ENCODE measurements at regions not wholly inside any gene's neighbourhood (a gene's known extent, or its start where the extent isn't known, plus 50 kb on each side); places are given as distances from the start of the nearest gene placed in this dataset.

DNA sequence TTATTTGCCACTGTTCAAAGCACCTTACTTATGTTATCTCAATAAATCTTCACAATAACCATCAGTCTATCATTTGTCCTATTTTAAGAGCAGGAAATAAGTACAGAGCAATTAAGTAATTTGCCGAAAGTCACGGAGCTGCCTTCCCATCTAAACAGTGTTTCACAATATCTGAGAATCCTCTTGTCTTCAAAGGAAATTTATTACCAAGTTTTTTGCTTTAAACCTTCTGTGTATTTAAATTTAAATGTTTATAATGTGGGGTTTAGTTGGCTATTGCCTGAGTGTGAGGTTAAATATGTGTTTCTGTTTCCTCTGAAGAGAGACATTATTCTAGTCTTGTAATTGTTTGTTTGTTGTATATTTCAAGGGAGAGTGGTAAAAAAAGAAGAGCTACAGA lies 633.1 kb downstream of the EFNB2 start:
- TF ChIP-seq, protein P1, sequence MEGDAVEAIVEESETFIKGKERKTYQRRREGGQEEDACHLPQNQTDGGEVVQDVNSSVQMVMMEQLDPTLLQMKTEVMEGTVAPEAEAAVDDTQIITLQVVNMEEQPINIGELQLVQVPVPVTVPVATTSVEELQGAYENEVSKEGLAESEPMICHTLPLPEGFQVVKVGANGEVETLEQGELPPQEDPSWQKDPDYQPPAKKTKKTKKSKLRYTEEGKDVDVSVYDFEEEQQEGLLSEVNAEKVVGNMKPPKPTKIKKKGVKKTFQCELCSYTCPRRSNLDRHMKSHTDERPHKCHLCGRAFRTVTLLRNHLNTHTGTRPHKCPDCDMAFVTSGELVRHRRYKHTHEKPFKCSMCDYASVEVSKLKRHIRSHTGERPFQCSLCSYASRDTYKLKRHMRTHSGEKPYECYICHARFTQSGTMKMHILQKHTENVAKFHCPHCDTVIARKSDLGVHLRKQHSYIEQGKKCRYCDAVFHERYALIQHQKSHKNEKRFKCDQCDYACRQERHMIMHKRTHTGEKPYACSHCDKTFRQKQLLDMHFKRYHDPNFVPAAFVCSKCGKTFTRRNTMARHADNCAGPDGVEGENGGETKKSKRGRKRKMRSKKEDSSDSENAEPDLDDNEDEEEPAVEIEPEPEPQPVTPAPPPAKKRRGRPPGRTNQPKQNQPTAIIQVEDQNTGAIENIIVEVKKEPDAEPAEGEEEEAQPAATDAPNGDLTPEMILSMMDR (conservative IDR thresholded peaks at IDR 0.05 in 1 of 2, IDR thresholded peaks at IDR 0.05 in 1 of 2; ENCODE audit: low read depth in 1 of 2, low read length in 2 of 2) = no peak
- no peak for TF ChIP-seq EZH2 (IDR thresholded peaks at IDR 0.05; ENCODE audit: low read length, missing control alignments)
